ENCODE measurements at regions not wholly inside any gene's neighbourhood (a gene's known extent, or its start where the extent isn't known, plus 50 kb on each side); places are given as distances from the start of the nearest gene placed in this dataset.

GRCh38 chr2:82256288-82256687 is 1951.7 kb upstream of the LRRTM1 start:
- Histone ChIP-seq H3K36me3 (ENCODE audit: insufficient read depth, low read length) (no peaks in the 10 kb centered on the region), H4K20me1 (ENCODE audit: insufficient read depth, low read length, poor library complexity, severe bottlenecking) (no peaks in the 10 kb centered on the region), H3K79me2 (ENCODE audit: insufficient read depth, low read length) (no peaks in the 10 kb centered on the region), H3K4me3 (ENCODE audit: low read length, poor library complexity, severe bottlenecking) (no peak overlapping the region), H3K9ac (ENCODE audit: low read depth, low read length, poor library complexity, severe bottlenecking) (no peak overlapping the region), H3K4me1 (ENCODE audit: insufficient read depth, low read length, poor library complexity, severe bottlenecking) (no peaks in the 10 kb centered on the region), H3K4me2 (ENCODE audit: low read depth, low read length, poor library complexity, severe bottlenecking) (no peak overlapping the region), H2AFZ (ENCODE audit: low read length) (no peak overlapping the region), H3K27me3 (ENCODE audit: insufficient read depth, low read length, poor library complexity, severe bottlenecking) (no peaks in the 10 kb centered on the region), H3K9me3 (ENCODE audit: insufficient read depth, low read depth, low read length) (no peaks in the 10 kb centered on the region), H3F3A (ENCODE audit: low read depth) (no peaks in the 10 kb centered on the region), H3K9me2 (replicated peaks; ENCODE audit: low read depth, low read length) (no peaks in the 10 kb centered on the region)
- TF ChIP-seq CTCF (conservative IDR thresholded peaks at IDR 0.05; ENCODE audit: low read length) (no peak), EZH2phosphoT487 (IDR thresholded peaks at IDR 0.05; ENCODE audit: borderline replicate concordance) (no peak)

- no peaks in the 10 kb centered on the region for H3K27me3 ChIP-seq (ENCODE audit: insufficient read depth, low read length, poor library complexity, severe bottlenecking)
- H3K9ac ChIP-seq (ENCODE audit: low read depth, low read length, poor library complexity, severe bottlenecking): no peak overlapping the region
- no peaks in the 10 kb centered on the region for H3K9me2 ChIP-seq (replicated peaks; ENCODE audit: low read depth, low read length)
- H3K4me3 ChIP-seq (ENCODE audit: low read length, poor library complexity, severe bottlenecking): no peak overlapping the region
- no peaks in the 10 kb centered on the region for H3K4me1 ChIP-seq (ENCODE audit: insufficient read depth, low read length, poor library complexity, severe bottlenecking)
- no peaks in the 10 kb centered on the region for H3K9me3 ChIP-seq (ENCODE audit: insufficient read depth, low read depth, low read length)
- H3K79me2 ChIP-seq (ENCODE audit: insufficient read depth, low read length): no peaks in the 10 kb centered on the region
- TF ChIP-seq CTCF (conservative IDR thresholded peaks at IDR 0.05; ENCODE audit: low read length) (no peak), EZH2phosphoT487 (IDR thresholded peaks at IDR 0.05; ENCODE audit: borderline replicate concordance) (no peak)
- no peak overlapping the region for H2AFZ ChIP-seq (ENCODE audit: low read length)
- no peaks in the 10 kb centered on the region for H4K20me1 ChIP-seq (ENCODE audit: insufficient read depth, low read length, poor library complexity, severe bottlenecking)
- H3F3A ChIP-seq (ENCODE audit: low read depth): no peaks in the 10 kb centered on the region
- no peaks in the 10 kb centered on the region for H3K36me3 ChIP-seq (ENCODE audit: insufficient read depth, low read length)
- no peak overlapping the region for H3K4me2 ChIP-seq (ENCODE audit: low read depth, low read length, poor library complexity, severe bottlenecking)
Observed at GRCh38 chr2:82254728-82255127, 1950.2 kb upstream of the LRRTM1 start.

GRCh38 chr2:82246220-82246775 is 1941.7 kb upstream of the LRRTM1 start:
- H2AFZ ChIP-seq (ENCODE audit: low read length): no peak overlapping the region
- no peak for TF ChIP-seq EZH2phosphoT487 (IDR thresholded peaks at IDR 0.05; ENCODE audit: borderline replicate concordance)
- no peak for TF ChIP-seq CTCF (conservative IDR thresholded peaks at IDR 0.05; ENCODE audit: low read length)
- H3K36me3 ChIP-seq (ENCODE audit: insufficient read depth, low read length): no peaks in the 10 kb centered on the region
- no peaks in the 10 kb centered on the region for H3K27me3 ChIP-seq (ENCODE audit: insufficient read depth, low read length, poor library complexity, severe bottlenecking)
- no peaks in the 10 kb centered on the region for H4K20me1 ChIP-seq (ENCODE audit: insufficient read depth, low read length, poor library complexity, severe bottlenecking)
- no peak overlapping the region for H3K4me2 ChIP-seq (ENCODE audit: low read depth, low read length, poor library complexity, severe bottlenecking)
- H3K79me2 ChIP-seq (ENCODE audit: insufficient read depth, low read length): no peaks in the 10 kb centered on the region
- no peaks in the 10 kb centered on the region for H3K9me3 ChIP-seq (ENCODE audit: insufficient read depth, low read depth, low read length)
- no peaks in the 10 kb centered on the region for H3K9me2 ChIP-seq (replicated peaks; ENCODE audit: low read depth, low read length)
- no peaks in the 10 kb centered on the region for H3K4me1 ChIP-seq (ENCODE audit: insufficient read depth, low read length, poor library complexity, severe bottlenecking)
- H3K4me3 ChIP-seq (ENCODE audit: low read length, poor library complexity, severe bottlenecking): no peak overlapping the region
- no peaks in the 10 kb centered on the region for H3F3A ChIP-seq (ENCODE audit: low read depth)
- H3K9ac ChIP-seq (ENCODE audit: low read depth, low read length, poor library complexity, severe bottlenecking): no peak overlapping the region

Measured in Loucy (cell line).